HUDEP-2 (cell line): ENCODE measurements at regions not wholly inside any gene's neighbourhood (a gene's known extent, or its start where the extent isn't known, plus 50 kb on each side); places are given as distances from the start of the nearest gene placed in this dataset.

Experiments used
- DNase-seq, 76 experiments: peaks; one replicate each; lab custom pipeline; 2025; ENCODE audit not compliant: unreplicated experiment in 76 of 76; lab: John Stamatoyannopoulos, UW

- DNase-seq, result no peak
Measured at GRCh38 chr7:33700001-33700899, 205.1 kb upstream of the BMPER start.

DNA sequence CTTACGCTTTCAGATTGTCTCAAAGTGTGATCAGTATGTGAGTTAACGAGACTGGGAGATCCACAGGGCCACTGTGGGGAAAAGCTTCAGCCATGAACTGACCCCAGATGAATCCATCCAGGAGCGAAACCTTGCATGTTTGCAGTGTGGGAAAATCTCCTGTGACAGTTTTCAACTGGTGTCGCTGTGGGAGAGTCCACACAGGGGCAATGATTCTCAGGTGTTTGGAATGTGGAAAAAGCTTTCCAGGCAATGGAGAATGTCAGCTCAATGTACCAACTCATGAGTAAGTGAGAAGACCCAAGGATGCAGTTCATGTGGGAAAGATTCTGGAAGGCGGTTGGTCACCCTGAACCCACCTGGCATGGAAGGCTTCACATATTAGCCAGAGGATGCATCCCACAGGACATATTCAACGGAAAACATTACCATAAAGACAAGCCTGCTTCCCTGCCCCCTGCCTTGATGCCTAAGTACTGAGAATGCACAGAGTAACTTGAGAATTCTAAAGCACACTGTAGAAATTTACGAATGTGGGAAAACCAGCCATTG, 204.1 kb upstream of the BMPER start:
- no peak for DNase-seq

- no peak for DNase-seq
Measured at GRCh38 chr7:33701927-33702326, 203.4 kb upstream of the BMPER start.

GRCh38 chr7:33702514-33703054, 202.8 kb upstream of the BMPER start:
- no peak for DNase-seq

GRCh38 chr7:33705333-33705833, 200.0 kb upstream of the BMPER start:
- DNase-seq, result no peak

GRCh38 chr7:33706186-33706585, 199.2 kb upstream of the BMPER start:
- no peak for DNase-seq

DNA sequence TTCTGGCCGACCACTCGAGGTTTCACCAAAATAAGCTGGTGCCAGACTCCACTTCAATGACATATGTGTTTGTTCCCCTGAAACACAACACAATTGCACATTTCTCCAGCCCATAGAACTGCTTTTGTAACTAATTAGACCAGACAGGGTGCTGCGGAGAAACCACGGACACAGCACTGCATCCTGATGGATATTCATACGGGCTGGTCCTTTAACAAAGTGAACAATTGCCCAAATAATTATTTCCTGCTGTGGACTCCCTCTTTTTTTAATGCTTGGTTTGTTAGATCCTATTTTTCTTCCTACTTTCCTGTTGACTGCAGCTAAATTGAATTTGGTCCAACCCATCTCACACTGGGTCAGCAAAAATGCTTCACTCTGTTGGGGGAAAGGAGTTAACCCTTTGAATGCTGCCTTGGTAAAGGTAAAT, 198.6 kb upstream of the BMPER start:
- no peak for DNase-seq

- no peak for DNase-seq
Measured at GRCh38 chr7:33707427-33707826, 197.9 kb upstream of the BMPER start.

DNA sequence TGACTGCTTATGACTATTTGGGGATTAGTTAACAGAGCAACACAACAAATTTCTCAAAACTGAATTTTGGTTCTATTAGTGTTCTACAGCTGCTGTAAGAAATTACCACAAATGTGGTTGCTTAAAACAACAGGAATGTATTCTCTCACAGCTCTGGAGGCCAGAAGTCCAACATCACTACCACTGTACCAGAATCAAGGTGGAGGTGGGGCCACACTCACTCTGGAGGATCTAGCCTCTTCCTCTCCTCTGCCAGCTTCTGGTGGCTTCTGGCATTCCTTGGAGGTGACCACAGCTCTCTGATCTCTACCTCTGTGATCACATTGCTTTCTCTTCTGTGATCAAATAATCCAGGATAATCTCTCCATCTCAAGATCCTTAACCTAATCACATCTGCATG, 194.7 kb upstream of the BMPER start:
- no peak for DNase-seq

DNA sequence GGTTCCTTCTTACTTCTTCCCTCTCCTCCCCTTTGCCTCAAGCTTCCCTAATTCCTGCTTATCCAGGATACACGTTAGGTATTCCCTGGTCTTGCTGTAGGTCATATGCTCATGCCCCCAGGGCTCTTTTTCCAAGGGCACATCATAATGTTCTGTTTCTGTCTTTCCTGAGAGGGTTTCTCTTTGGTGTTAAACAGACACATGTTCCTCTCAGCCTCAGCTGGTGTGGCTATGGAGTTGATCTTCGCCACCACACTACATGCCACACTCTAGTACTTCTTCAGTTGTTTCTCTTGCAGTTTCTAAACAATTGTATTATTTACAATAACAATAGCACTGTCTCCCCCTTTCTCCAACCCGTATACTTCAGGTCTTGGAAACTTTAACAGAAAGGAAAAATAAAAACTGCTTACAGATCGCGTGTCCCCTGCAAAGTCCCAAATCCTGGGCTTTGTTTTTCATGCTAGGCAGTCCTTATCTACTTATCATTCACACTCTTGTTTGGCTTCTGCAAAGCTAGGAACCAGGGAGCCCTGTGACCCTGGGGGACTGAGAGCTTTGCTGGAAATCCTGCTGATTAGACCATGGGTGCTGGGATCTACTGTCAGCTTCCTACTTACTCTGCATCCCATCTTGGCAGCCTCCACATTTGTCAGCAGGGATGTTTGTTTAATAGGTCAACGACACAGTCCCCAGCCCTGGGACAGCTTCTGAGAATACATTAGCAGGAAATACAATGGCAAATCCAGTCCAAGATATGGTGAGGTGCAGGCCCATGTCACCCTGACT, 193.9 kb upstream of the BMPER start:
- no peak for DNase-seq

DNA sequence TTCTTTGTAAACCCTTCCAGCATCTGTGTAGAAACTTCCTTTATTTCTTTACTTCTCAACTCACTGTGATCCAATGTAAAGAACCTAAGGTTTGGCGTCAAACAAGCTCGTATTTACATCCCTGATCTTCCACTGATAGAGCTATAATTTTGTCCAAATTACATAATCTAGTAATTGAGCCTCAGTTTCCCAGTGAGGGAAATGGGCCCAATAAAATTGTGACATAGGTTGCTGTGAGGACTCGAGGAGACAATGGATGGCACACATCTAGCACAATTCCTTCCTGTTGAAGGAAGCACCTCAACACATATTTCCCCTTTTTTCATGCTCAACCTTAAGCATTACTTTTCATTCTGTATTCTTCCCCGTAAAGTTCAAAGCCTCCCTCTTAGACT, 193.3 kb upstream of the BMPER start:
- DNase-seq, result no peak

- DNase-seq, result no peak
Measured at GRCh38 chr7:33714208-33714607, 191.1 kb upstream of the BMPER start.

GRCh38 chr7:33716581-33717477, 188.5 kb upstream of the BMPER start:
- peak in 3 of 76 experiments; percentile 1 to 13 (median 1) for DNase-seq

GRCh38 chr7:33719059-33719581, 186.2 kb upstream of the BMPER start:
- no peak for DNase-seq

DNA sequence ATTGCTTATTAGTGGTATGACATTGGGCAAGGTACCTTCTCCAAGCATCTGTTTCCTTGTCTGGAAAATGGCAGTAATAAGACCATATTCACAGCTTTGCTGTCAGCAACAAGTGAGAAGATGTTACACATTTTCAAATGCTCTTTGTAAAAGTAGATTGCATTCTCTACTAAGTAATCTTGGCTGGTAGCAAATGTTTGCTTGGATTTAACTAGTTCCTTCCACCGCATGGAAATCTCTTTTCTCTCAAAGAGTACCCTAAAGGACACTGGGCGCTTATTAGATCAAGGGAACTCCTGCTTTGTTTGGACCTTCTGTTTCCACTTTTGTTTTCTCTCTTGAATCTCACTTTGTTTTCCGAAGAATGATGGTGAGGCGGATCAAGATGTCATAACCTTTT, 185.2 kb upstream of the BMPER start:
- DNase-seq, result no peak

DNA sequence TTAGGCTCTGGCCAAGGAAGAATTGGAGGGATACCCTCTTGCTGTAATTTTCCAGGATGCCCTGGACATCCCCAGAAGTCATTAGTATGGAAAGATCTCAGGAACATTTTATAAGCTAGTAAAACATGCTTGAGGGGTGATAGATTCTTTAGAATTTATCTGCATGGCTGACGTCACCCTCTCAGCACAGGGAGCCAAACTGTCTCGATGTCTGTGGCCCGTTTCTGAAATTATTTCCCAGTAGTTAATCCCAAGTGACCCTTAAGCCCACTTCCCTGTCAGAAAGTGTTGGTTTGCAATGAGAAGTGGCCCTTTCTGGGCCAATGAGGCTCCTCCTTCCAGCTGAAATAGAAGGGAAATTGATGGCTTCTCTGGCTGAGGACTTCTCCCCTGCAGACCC, 184.5 kb upstream of the BMPER start:
- no peak for DNase-seq

GRCh38 chr7:33721895-33722294, 183.4 kb upstream of the BMPER start:
- DNase-seq, result no peak

- DNase-seq, result no peak
Measured at GRCh38 chr7:33722383-33723101, 182.8 kb upstream of the BMPER start.

- DNase-seq, result no peak
Measured at GRCh38 chr7:33724201-33724600, 181.1 kb upstream of the BMPER start.
